GM19035 (cell line): ENCODE measurements at regions not wholly inside any gene's neighbourhood (a gene's known extent, or its start where the extent isn't known, plus 50 kb on each side); places are given as distances from the start of the nearest gene placed in this dataset.
A peak's percentile ranks its signal among the peaks of the same experiment; 100 is the strongest.
"Not testable (repeated sequence)": the region's sequence is repeated elsewhere in the genome, so short reads cannot be mapped to it uniquely, and the experiment has no call there.

ENCODE experiments used
- ATAC-seq: cut with Tn5 transposase; IDR thresholded peaks from one replicate; pipeline ENCODE4 v1.9.1; 2021; ENCODE audit not compliant: unreplicated experiment

- ATAC-seq: no peak
These were observed 217.0 kb upstream of the TMEFF2 start for GRCh38 chr2:192411755-192412154.

DNA sequence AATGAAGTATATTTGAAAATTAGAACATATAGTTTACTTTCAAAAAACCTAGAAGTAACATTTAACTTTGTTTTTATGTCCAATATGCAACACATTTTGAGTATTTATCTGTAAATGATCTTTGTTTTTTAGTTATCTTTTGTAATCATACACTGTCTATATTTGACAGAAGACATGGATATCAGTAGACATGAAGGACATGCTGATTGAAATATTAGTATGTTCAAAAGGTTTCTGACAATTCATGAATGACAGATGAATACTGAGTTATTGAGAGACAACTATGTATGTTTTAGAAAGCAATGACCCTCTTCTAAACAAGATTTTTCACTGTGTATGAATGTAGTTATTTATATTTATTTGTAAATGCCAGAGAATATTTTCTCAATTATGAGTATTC is 215.6 kb upstream of the TMEFF2 start:
- ATAC-seq: no peak

DNA sequence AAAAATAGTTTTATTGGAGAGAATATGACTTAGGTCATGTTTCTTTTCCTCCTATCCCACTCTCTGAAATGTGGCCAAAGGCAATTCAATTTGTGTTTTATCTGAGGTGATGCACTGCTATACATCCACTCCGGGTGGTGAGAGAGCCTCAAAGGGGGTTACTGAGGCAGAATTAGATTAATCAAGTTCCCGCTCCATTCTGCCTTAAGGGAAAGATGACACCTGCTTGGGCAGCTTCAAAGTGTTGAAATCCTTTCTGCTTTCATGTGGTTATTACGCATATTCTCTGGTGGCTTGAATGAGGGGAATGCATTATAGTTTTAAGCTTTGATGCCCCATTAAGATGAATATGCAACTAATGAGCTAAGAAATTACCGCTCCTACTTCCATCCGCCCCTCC is 213.0 kb upstream of the TMEFF2 start:
- no peak for ATAC-seq

GRCh38 chr2:192398236-192398635 is 203.5 kb upstream of the TMEFF2 start:
- ATAC-seq: no peak

GRCh38 chr2:192394605-192395004 is 199.9 kb upstream of the TMEFF2 start:
- no peak for ATAC-seq

- no peak for ATAC-seq
These were observed 196.3 kb upstream of the TMEFF2 start for GRCh38 chr2:192391041-192391440.

DNA sequence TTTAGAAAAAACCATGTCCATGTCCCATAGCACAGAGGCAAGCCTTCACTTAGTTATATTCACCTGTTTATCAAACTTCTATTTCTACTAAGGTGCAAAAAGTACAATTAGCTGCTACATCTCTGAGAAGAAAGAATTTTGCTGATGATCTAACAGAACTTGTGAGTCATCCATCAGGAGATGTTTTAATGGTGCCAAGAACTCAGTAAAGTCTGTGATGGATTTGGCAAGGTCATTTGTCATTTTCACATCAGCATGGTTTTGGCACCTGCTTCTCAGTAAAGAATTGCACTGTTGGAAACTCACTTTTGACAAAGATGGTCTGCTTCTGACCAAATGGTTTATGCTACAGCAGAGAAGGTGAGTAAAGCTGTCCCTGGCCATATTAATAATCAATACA is 195.7 kb upstream of the TMEFF2 start:
- ATAC-seq: no peak

- not testable (repeated sequence) for ATAC-seq
These were observed 189.5 kb upstream of the TMEFF2 start for GRCh38 chr2:192384191-192384590.

- no peak for ATAC-seq
These were observed 186.3 kb upstream of the TMEFF2 start for GRCh38 chr2:192381082-192381481.

DNA sequence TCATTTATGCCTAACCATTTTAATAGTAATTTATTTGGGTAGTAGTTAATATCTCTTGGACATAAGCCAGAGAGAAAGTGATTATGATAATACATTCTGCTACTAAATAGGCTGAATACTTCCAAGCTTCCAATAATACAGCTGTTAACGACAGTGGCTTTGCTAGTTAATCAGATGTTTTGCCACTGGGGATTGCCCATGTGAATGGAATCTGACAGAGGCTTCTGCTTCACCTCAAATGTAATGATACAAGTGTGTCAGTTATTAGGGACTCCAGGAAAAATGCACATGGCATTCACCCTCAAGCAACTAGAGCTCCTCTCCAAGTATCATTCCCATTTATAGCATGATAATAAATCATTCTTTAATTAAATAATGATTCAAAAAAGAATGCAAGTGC is 185.0 kb upstream of the TMEFF2 start:
- ATAC-seq: no peak

DNA sequence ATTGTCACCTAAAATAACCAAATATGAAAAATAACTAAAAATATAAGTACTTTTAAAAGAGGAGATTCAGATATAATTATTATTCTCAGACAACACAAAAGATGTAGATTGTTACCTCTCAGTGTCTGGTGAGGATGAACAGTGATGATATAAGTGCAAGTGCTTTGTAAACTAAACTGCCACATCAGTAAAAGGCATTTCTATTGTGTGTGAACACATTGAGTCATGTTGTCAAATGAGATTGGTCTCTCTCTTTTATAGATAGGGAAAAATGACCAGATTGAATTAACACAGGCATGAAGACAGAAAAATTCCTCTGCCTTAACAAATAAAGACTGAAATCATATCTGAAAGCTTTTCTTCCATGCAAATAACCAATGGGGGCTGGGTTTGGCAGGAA is 182.4 kb upstream of the TMEFF2 start:
- no peak for ATAC-seq

DNA sequence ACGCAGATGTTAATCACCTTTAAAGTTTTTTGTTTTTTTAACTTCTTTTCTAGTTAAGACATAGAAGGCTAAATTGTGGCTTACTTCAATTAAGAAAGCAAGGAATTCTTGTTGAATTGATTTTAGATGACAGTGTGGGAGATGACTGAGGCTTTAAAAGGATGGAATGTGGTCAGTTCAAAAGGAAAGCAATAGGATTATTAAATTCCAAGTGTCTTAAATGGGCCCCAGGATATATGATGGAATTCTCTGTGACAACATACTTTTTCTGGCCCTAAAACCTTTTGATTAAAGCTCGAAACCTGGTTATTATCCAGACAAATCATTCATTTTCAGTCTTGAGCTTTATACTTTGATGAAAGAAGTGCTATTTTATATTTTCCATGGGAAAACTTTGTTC is 179.0 kb upstream of the TMEFF2 start:
- ATAC-seq: no peak

DNA sequence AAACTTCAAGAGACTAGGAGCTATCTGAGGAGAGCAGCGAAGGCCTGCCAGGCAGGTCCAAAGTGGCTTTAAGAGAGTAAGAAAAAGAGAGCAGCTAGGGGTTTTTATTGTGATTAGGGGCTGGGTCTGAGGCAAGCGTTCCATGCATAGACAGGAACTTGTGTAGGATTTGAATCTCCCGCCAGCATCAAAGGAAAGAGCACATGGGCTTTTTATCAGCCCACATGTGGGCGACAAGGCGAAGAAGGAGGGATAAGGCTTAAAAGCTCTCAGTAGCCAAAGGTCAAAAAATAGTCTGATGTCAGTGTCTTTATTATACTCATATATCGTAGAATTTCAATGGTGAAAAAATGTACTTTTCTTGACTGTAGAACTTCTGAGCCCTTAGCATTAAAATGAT is 178.5 kb upstream of the TMEFF2 start:
- ATAC-seq: no peak

DNA sequence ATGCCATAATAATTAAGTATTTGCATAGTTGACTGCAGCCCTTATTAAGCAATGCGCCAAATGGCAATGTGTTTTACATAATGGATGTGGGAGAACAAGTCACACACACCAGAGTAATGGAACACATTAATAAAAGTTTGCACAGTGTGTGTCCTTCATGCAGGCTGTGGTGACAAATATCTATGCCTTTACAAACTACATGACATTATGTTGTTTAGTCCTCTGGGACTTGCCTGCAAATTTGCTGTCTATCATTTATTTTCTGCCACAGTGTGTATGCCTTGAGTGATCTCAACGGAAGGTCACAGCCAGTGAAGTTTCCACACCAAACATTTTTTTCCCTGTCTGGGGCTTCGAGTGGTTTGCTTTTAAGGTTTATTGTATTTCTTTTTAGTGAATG is 175.2 kb upstream of the TMEFF2 start:
- ATAC-seq: no peak

- ATAC-seq: no peak
These were observed 162.5 kb upstream of the TMEFF2 start for GRCh38 chr2:192357217-192357616.

- no peak for ATAC-seq
These were observed 159.9 kb upstream of the TMEFF2 start for GRCh38 chr2:192354512-192355244.

DNA sequence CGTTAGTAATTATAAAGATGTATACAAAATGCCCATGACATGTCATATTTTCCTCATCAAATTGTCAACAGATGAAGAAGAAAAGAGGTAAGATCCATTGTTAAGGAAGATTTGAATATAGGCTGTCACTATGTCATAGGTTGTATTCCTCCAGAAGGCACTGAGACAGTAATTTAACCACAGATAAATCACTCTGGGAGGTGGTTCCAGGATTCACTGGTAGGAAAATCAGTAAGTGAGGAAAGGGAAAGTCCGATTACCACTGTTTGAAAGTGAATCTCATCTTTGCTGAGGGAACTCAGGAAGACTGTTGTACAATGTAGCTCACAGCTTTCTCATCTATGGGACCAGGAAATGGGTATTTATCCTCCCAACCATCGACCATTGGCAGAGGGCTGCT is 152.8 kb upstream of the TMEFF2 start:
- ATAC-seq: no peak

- no peak for ATAC-seq
These were observed 150.6 kb upstream of the TMEFF2 start for GRCh38 chr2:192345287-192345686.

DNA sequence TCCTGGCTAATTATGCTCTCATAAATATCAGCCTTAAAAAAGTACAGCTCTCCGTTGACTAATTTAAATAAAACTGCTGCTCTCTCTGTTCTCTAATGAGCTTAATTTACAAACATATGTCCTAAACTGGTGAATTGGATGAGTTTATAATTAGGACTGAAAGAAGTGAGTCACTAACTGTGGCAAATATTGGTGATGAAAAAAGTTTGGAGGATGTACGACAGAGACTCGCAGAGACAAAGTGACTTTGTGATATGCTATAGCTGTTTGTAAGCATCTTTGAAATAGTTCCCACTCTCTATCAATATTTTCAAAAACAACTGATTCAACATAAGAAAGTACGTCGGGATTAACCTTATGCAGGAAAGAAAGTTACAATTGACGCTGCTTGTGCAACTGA is 138.9 kb upstream of the TMEFF2 start:
- ATAC-seq: no peak

DNA sequence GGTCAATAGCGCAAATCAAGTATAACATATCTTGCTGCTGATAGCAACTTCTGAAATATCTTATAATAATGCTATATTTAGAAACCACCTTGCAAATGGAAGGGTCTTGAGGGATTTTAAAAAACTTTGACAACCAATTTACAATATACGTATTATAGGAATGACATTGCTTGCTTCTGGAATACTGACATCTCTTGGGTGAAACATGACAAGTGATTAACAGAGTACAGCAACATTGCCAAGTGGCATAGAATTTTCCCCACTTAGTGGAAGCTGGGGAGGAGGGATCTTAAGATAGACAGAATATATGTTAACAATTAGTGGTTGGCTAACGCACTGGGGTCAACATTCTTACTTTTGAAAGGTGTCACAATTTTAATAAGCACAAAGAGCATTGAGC is 133.6 kb upstream of the TMEFF2 start:
- no peak for ATAC-seq

- peak; percentile 49 for ATAC-seq
These were observed 132.8 kb upstream of the TMEFF2 start for GRCh38 chr2:192327576-192327975.

DNA sequence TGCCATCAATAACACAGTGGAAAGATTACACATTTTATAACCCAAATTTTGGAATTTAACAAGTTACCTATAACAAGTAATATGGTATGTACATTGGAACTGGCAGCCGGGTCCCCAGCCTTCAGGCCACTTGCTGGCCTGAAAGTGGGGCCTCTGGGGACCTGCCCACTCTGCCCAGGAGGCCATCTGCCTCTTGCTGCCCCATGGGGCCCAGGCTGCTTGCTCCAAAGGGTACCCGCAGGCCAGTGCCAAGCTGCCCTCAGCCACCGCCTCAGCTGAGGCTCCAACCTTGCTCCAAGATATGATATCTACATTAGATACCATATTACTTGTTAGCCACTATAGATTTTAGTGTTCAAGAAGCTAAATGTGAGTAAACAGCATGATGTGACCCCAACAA is 120.8 kb upstream of the TMEFF2 start:
- no peak for ATAC-seq

DNA sequence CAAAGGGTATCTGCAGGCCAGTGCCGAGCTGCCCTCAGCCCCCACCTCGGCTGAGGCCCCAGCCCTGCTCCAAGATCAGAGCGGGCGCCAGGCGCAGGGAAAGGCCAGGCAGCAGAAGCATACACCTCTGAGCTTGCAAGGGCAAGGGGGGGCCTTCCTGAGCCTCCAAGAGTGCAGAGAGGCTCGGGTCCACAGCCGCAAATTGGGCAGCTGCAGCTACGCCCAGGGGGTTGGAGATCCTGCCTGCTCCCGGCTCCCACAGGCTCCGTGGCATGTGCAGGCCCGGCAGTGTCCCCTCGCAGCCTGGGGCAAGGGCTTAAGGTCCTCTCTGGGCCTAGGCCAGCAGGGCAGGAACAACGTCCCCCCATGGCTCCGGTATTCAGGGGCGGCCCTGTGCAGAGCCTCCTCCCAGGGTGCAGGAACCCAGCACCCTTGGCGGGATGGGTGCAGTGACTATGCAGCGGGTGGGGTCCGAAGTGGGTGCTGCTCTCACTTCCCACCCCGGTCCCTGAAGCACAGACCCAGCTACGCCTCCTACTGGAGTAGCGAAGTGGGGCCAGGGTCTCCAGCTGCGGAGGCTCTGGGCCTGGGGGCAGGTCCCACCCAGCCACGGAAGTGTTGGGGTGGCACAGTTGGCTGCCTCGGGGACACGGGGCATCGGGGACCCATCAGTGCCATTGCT is 120.2 kb upstream of the TMEFF2 start:
- ATAC-seq: no peak
